ENCODE measurements at regions not wholly inside any gene's neighbourhood (a gene's known extent, or its start where the extent isn't known, plus 50 kb on each side); places are given as distances from the start of the nearest gene placed in this dataset.
"Not testable (repeated sequence)": the region's sequence is repeated elsewhere in the genome, so short reads cannot be mapped to it uniquely, and the experiment has no call there.

- ATAC-seq (replicated peaks) = no peak
- Mint-ChIP-seq H3K4me1 (no peaks in the 10 kb centered on the region), H3K4me3 (no peak overlapping the region), H3K27me3 (peaks cover 6% of the 10 kb centered on the region), H3K36me3 (ENCODE audit: low read depth) (no peaks in the 10 kb centered on the region), H3K27ac (no peak overlapping the region), H3K9me3 (no peaks in the 10 kb centered on the region)
Observed at GRCh38 chr1:109837852-109838570, 72.6 kb upstream of the CSF1 start.

- not testable (repeated sequence) for H3K27me3 Mint-ChIP-seq; H3K4me1 Mint-ChIP-seq; H3K27ac Mint-ChIP-seq; H3K4me3 Mint-ChIP-seq; H3K36me3 Mint-ChIP-seq (ENCODE audit: low read depth); H3K9me3 Mint-ChIP-seq; ATAC-seq (replicated peaks)
Observed at GRCh38 chr1:109835645-109836044, 71.9 kb upstream of the EPS8L3 start.

GRCh38 chr1:109834951-109835350 is 71.2 kb upstream of the EPS8L3 start:
- H3K27me3 Mint-ChIP-seq = peaks cover 6% of the 10 kb centered on the region
- no peak for ATAC-seq (replicated peaks)
- H3K9me3 Mint-ChIP-seq = no peaks in the 10 kb centered on the region
- H3K4me3 Mint-ChIP-seq = no peak overlapping the region
- no peaks in the 10 kb centered on the region for H3K36me3 Mint-ChIP-seq (ENCODE audit: low read depth)
- no peaks in the 10 kb centered on the region for H3K4me1 Mint-ChIP-seq
- H3K27ac Mint-ChIP-seq = no peak overlapping the region

GRCh38 chr1:109832945-109833344 is 69.2 kb upstream of the EPS8L3 start:
- Mint-ChIP-seq H3K4me3 (no peak overlapping the region), H3K27me3 (peaks cover 6% of the 10 kb centered on the region), H3K27ac (no peak overlapping the region), H3K4me1 (no peaks in the 10 kb centered on the region), H3K9me3 (no peaks in the 10 kb centered on the region), H3K36me3 (ENCODE audit: low read depth) (no peaks in the 10 kb centered on the region)
- no peak for ATAC-seq (replicated peaks)

- Mint-ChIP-seq H3K4me3 (no peak overlapping the region), H3K4me1 (peaks cover 14% of the 10 kb centered on the region), H3K27ac (no peak overlapping the region), H3K27me3 (peaks cover 3% of the 10 kb centered on the region), H3K36me3 (ENCODE audit: low read depth) (no peaks in the 10 kb centered on the region), H3K9me3 (no peaks in the 10 kb centered on the region)
- ATAC-seq (replicated peaks) = no peak
Observed at GRCh38 chr1:109828756-109829505, 65.2 kb upstream of the EPS8L3 start.

- peaks cover 20% of the 10 kb centered on the region for H3K4me1 Mint-ChIP-seq
- no peak overlapping the region for H3K4me3 Mint-ChIP-seq
- H3K9me3 Mint-ChIP-seq = no peaks in the 10 kb centered on the region
- ATAC-seq (replicated peaks) = no peak
- no peak overlapping the region for H3K27ac Mint-ChIP-seq
- no peaks in the 10 kb centered on the region for H3K27me3 Mint-ChIP-seq
- no peaks in the 10 kb centered on the region for H3K36me3 Mint-ChIP-seq (ENCODE audit: low read depth)
Observed at GRCh38 chr1:109827986-109828385, 64.3 kb upstream of the EPS8L3 start.

GRCh38 chr1:109827466-109827865 is 63.7 kb upstream of the EPS8L3 start:
- no peak overlapping the region for H3K27ac Mint-ChIP-seq
- H3K4me3 Mint-ChIP-seq = no peak overlapping the region
- H3K36me3 Mint-ChIP-seq (ENCODE audit: low read depth) = no peaks in the 10 kb centered on the region
- H3K27me3 Mint-ChIP-seq = no peaks in the 10 kb centered on the region
- H3K9me3 Mint-ChIP-seq = no peaks in the 10 kb centered on the region
- H3K4me1 Mint-ChIP-seq = peaks cover 25% of the 10 kb centered on the region
- ATAC-seq (replicated peaks) = no peak

- ATAC-seq (replicated peaks) = no peak
- Mint-ChIP-seq H3K9me3 (no peaks in the 10 kb centered on the region), H3K36me3 (ENCODE audit: low read depth) (no peaks in the 10 kb centered on the region), H3K4me3 (no peak overlapping the region), H3K27ac (no peak overlapping the region), H3K27me3 (no peaks in the 10 kb centered on the region), H3K4me1 (peaks cover 25% of the 10 kb centered on the region)
Observed at GRCh38 chr1:109826930-109827349, 63.2 kb upstream of the EPS8L3 start.

GRCh38 chr1:109826446-109826845 is 62.7 kb upstream of the EPS8L3 start:
- Mint-ChIP-seq H3K4me3 (no peak overlapping the region), H3K36me3 (ENCODE audit: low read depth) (no peaks in the 10 kb centered on the region), H3K9me3 (no peaks in the 10 kb centered on the region), H3K27ac (no peak overlapping the region), H3K4me1 (peaks cover 25% of the 10 kb centered on the region), H3K27me3 (no peaks in the 10 kb centered on the region)
- ATAC-seq (replicated peaks) = no peak

GRCh38 chr1:109824349-109825115 is 60.8 kb upstream of the EPS8L3 start:
- Mint-ChIP-seq H3K27me3 (no peaks in the 10 kb centered on the region), H3K27ac (peak overlapping the region; percentile 55), H3K4me1 (peaks cover 29% of the 10 kb centered on the region), H3K4me3 (no peak overlapping the region), H3K9me3 (no peaks in the 10 kb centered on the region), H3K36me3 (ENCODE audit: low read depth) (no peaks in the 10 kb centered on the region)
- no peak for ATAC-seq (replicated peaks)

GRCh38 chr1:109823543-109824348 is 60.0 kb upstream of the EPS8L3 start:
- no peaks in the 10 kb centered on the region for H3K9me3 Mint-ChIP-seq
- H3K36me3 Mint-ChIP-seq (ENCODE audit: low read depth) = no peaks in the 10 kb centered on the region
- no peaks in the 10 kb centered on the region for H3K27me3 Mint-ChIP-seq
- H3K4me1 Mint-ChIP-seq = peaks cover 29% of the 10 kb centered on the region
- peak overlapping the region; percentile 76 for H3K27ac Mint-ChIP-seq
- peak overlapping the region; percentile 45 for H3K4me3 Mint-ChIP-seq
- no peak for ATAC-seq (replicated peaks)

- H3K36me3 Mint-ChIP-seq (ENCODE audit: low read depth) = no peaks in the 10 kb centered on the region
Observed at GRCh38 chr1:109822749-109823542, 59.2 kb upstream of the EPS8L3 start.

GRCh38 chr1:109821831-109822745 is 58.4 kb upstream of the EPS8L3 start:
- no peaks in the 10 kb centered on the region for H3K36me3 Mint-ChIP-seq (ENCODE audit: low read depth)
- H3K9me3 Mint-ChIP-seq = no peaks in the 10 kb centered on the region
- peak overlapping the region; percentile 76 for H3K27ac Mint-ChIP-seq
- peaks cover 29% of the 10 kb centered on the region for H3K4me1 Mint-ChIP-seq
- ATAC-seq (replicated peaks) = peak; percentile 40
- H3K4me3 Mint-ChIP-seq = peak overlapping the region; percentile 45
- H3K27me3 Mint-ChIP-seq = no peaks in the 10 kb centered on the region

More at GRCh38 chr1:109822749-109823542, 59.2 kb upstream of the EPS8L3 start:
- H3K27ac Mint-ChIP-seq = peak overlapping the region; percentile 76
- ATAC-seq (replicated peaks) = peak; percentile 41
- H3K9me3 Mint-ChIP-seq = no peaks in the 10 kb centered on the region
- H3K27me3 Mint-ChIP-seq = no peaks in the 10 kb centered on the region
- peak overlapping the region; percentile 45 for H3K4me3 Mint-ChIP-seq
- peaks cover 29% of the 10 kb centered on the region for H3K4me1 Mint-ChIP-seq

Measured in activated T-helper 17 cell treated with anti-CD3 and anti-CD28 coated beads, Interleukin-2, amount 50 U/mL, for 72 hours (primary cell).